ENCODE measurements at regions not wholly inside any gene's neighbourhood (a gene's known extent, or its start where the extent isn't known, plus 50 kb on each side); places are given as distances from the start of the nearest gene placed in this dataset.

- no peak for TF ChIP-seq CTCF (IDR thresholded peaks at IDR 0.05)
- TF ChIP-seq POLR2A (IDR thresholded peaks at IDR 0.05) = no peak
These were observed 208.9 kb upstream of the GAS1 start for GRCh38 chr9:87156247-87156646.

All from heart left ventricle (tissue), 13 donors.